ENCODE measurements at regions not wholly inside any gene's neighbourhood (a gene's known extent, or its start where the extent isn't known, plus 50 kb on each side); places are given as distances from the start of the nearest gene placed in this dataset.

DNA sequence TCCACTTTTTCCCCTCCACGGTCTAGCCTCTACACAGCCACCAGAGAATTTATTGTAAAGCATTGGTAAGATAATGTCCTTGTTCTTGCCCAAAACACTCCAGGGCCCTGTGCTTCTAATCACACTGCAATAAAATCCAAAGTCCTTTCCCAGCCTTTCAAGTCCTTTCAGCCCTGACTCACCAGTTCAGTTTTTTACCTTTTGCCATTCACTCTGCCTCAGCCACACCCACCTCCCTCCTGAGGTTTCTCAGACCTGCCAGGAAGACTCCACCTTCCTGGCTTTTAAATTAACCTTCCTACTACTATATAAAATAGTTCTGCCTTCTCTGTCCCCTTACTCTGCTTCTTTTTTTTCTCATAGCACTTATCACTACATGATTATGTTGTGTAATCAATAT lies 91.0 kb upstream of the ARHGAP32 start:
- WGBS, 2 experiments (ENCODE audit: extremely low coverage in 2 of 2, insufficient read length in 1 of 2) = no CpG with 5 or more reads among the region's 1 CpG
- H2BK15ac ChIP-seq (ENCODE audit: low read depth, low read length) = no peak overlapping the region
- no peak overlapping the region for H2AFZ ChIP-seq (replicated peaks; ENCODE audit: low read length, poor library complexity)
- no peak overlapping the region for H3K4me3 ChIP-seq (ENCODE audit: insufficient read depth, low read depth, low read length)
- dilution Hi-C loops (cut with HindIII; ENCODE audit: low sequenced_read_pairs, unreplicated experiment) (no loop called here), intact Hi-C loops (cut with micrococcal nuclease) (no loop called here), in situ Hi-C loops (cut with MboI; ENCODE audit: low sequenced_read_pairs) (no loop called here)
- H4K5ac ChIP-seq (ENCODE audit: low read depth, low read length) = no peak overlapping the region
- H3K9me3 ChIP-seq (ENCODE audit: control insufficient read depth, insufficient read depth, low read length) = no peaks in the 10 kb centered on the region
- H2AK5ac ChIP-seq (ENCODE audit: low read depth, low read length) = no peak overlapping the region
- H3K36me3 ChIP-seq (ENCODE audit: control insufficient read depth, insufficient read depth, low read length) = no peaks in the 10 kb centered on the region
- POLR2A ChIA-PET (ENCODE audit: unreplicated experiment) = no interaction called here
- H3K4me2 ChIP-seq (ENCODE audit: low read depth, low read length) = no peak overlapping the region
- peaks cover 4% of the 10 kb centered on the region; the same call in 1 of the 2 replicates for H4K20me1 ChIP-seq (ENCODE audit: insufficient read depth, low read length)
- no peaks in the 10 kb centered on the region for H3K27me3 ChIP-seq (ENCODE audit: control insufficient read depth, insufficient read depth, low read length)
- no peak overlapping the region for H4K8ac ChIP-seq (ENCODE audit: low read depth in 2 of 2, low read length in 2 of 2)
- no peak overlapping the region for H2BK20ac ChIP-seq (ENCODE audit: low read depth, low read length)
- BruUV-seq (replicated peaks) = no TSS peak
- no peak overlapping the region for H2AK9ac ChIP-seq (replicated peaks; ENCODE audit: low read depth, low read length, poor library complexity)
- ATAC-seq (ENCODE audit: low read depth) = no peak
- H3K27ac ChIP-seq (ENCODE audit: insufficient read depth, low read length) = no peak overlapping the region
- CTCF ChIA-PET = no interaction called here
- H2BK120ac ChIP-seq (ENCODE audit: low read depth, low read length) = no peak overlapping the region
- TF ChIP-seq RFX5 (IDR thresholded peaks at IDR 0.05; ENCODE audit: low read depth, low read length) = no peak
- no peak for TF ChIP-seq MAZ (IDR thresholded peaks at IDR 0.05; ENCODE audit: borderline replicate concordance, low read depth, low read length)
- TF ChIP-seq NFE2L2 (IDR thresholded peaks at IDR 0.05; ENCODE audit: low read depth, low read length) = no peak
- TF ChIP-seq MAFK (IDR thresholded peaks at IDR 0.05; ENCODE audit: low read depth, low read length) = no peak
- TF ChIP-seq, protein P1, sequence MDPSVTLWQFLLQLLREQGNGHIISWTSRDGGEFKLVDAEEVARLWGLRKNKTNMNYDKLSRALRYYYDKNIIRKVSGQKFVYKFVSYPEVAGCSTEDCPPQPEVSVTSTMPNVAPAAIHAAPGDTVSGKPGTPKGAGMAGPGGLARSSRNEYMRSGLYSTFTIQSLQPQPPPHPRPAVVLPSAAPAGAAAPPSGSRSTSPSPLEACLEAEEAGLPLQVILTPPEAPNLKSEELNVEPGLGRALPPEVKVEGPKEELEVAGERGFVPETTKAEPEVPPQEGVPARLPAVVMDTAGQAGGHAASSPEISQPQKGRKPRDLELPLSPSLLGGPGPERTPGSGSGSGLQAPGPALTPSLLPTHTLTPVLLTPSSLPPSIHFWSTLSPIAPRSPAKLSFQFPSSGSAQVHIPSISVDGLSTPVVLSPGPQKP (IDR thresholded peaks at IDR 0.05; ENCODE audit: borderline replicate concordance, low read depth, low read length) = no peak
- TF ChIP-seq MXI1 (IDR thresholded peaks at IDR 0.05; ENCODE audit: borderline replicate concordance, low read depth, low read length) = no peak
- no peak for TF ChIP-seq RAD21 (IDR thresholded peaks at IDR 0.05; ENCODE audit: low read length)
- TF ChIP-seq RCOR1 (IDR thresholded peaks at IDR 0.05; ENCODE audit: insufficient replicate concordance, low read length) = no peak
- no peak for DNase-seq
- H3K23ac ChIP-seq (ENCODE audit: low read depth, low read length) = no peak overlapping the region
- H3K18ac ChIP-seq (ENCODE audit: low read depth, low read length) = no peak overlapping the region
- H4K91ac ChIP-seq (ENCODE audit: insufficient read depth, low read depth, low read length) = no peak overlapping the region
- H3K14ac ChIP-seq (replicated peaks; ENCODE audit: low read depth, low read length) = no peak overlapping the region
- H2BK5ac ChIP-seq (ENCODE audit: low read depth, low read length, poor library complexity, severe bottlenecking) = no peak overlapping the region
- H3K79me1 ChIP-seq (ENCODE audit: low read depth in 1 of 2, low read length in 2 of 2) = peaks cover 1 to 5% of the 10 kb centered on the region in 2 experiments; a peak in 3 of 4 replicates
- no peaks in the 10 kb centered on the region for H3K9me1 ChIP-seq (ENCODE audit: insufficient read depth, low read length)
- H3K9ac ChIP-seq (ENCODE audit: low read depth, low read length) = no peak overlapping the region
- H3K4me1 ChIP-seq (ENCODE audit: control insufficient read depth, insufficient read depth, low read length) = peaks cover 4% of the 10 kb centered on the region; the same call in 1 of the 2 replicates
- H3K56ac ChIP-seq (ENCODE audit: extremely low read depth, insufficient read depth, low read length) = no peak overlapping the region
- no peak overlapping the region for H3K4ac ChIP-seq (ENCODE audit: low read depth, low read length)
